ENCODE measurements at regions not wholly inside any gene's neighbourhood (a gene's known extent, or its start where the extent isn't known, plus 50 kb on each side); places are given as distances from the start of the nearest gene placed in this dataset.

GRCh38 chr4:20432088-20432487, 180.4 kb downstream of the SLIT2 start:
- no peaks in the 10 kb centered on the region for H3K79me2 ChIP-seq (ENCODE audit: insufficient read depth, low read length)
- H4K5ac ChIP-seq (ENCODE audit: insufficient read length, low read depth, low read length), result no peak overlapping the region
- H3K9ac ChIP-seq (ENCODE audit: extremely low read depth, insufficient read length, low read length), result no peak overlapping the region
- no peak overlapping the region for H2BK15ac ChIP-seq (ENCODE audit: low read depth, low read length)
- no peak overlapping the region for H4K91ac ChIP-seq (ENCODE audit: insufficient read length, low read depth, low read length)
- no peak overlapping the region for H3K14ac ChIP-seq (ENCODE audit: insufficient read depth, low read length)
- no peaks in the 10 kb centered on the region for H3K4me1 ChIP-seq (ENCODE audit: insufficient read depth, low read length)
- H2AFZ ChIP-seq (ENCODE audit: low read length), result no peak overlapping the region
- no peak for DNase-seq
- H3T11ph ChIP-seq (ENCODE audit: low read length), result no peak overlapping the region
- H3K4ac ChIP-seq (ENCODE audit: low read depth, low read length), result no peak overlapping the region
- no peaks in the 10 kb centered on the region for H3K9me3 ChIP-seq (ENCODE audit: control insufficient read depth, low read depth, low read length)
- WGBS (ENCODE audit: extremely low coverage, insufficient read length, low lambda C conversion rate), result no CpG with 5 or more reads among the region's 5 CpGs
- no peaks in the 10 kb centered on the region for H3K23me2 ChIP-seq (ENCODE audit: insufficient read length, low read depth, low read length, poor library complexity, severe bottlenecking)
- no peak overlapping the region for H2BK5ac ChIP-seq (ENCODE audit: insufficient read length, low read length)
- no peak overlapping the region for H2BK120ac ChIP-seq (ENCODE audit: low read depth, low read length, poor library complexity, severe bottlenecking)
- H3K4me1 Mint-ChIP-seq, result peaks cover 8 to 11% of the 10 kb centered on the region in 2 experiments
- H2AK5ac ChIP-seq (ENCODE audit: insufficient read length, low read length), result no peak overlapping the region
- H3K36me3 Mint-ChIP-seq (ENCODE audit: insufficient read depth in 1 of 3, low read depth in 3 of 3), result no peaks in the 10 kb centered on the region
- no peaks in the 10 kb centered on the region for H3K27me3 ChIP-seq (ENCODE audit: insufficient read depth, low read length)
- no peaks in the 10 kb centered on the region for H3K27me3 Mint-ChIP-seq (ENCODE audit: low read depth)
- H3K4me2 ChIP-seq (ENCODE audit: insufficient read depth, insufficient read length, low read length), result no peak overlapping the region
- no peak overlapping the region for H4K8ac ChIP-seq (replicated peaks; ENCODE audit: insufficient read length, low read depth, low read length)
- H3K27ac ChIP-seq (ENCODE audit: insufficient read length, low read depth, low read length), result no peak overlapping the region
- no peak overlapping the region for H2BK20ac ChIP-seq (ENCODE audit: low read depth, low read length, poor library complexity, severe bottlenecking)
- no peaks in the 10 kb centered on the region for H4K20me1 ChIP-seq (ENCODE audit: control insufficient read depth, insufficient read depth, insufficient read length)
- no peaks in the 10 kb centered on the region for H3K79me1 ChIP-seq (ENCODE audit: insufficient read depth, low read depth, low read length, poor library complexity, severe bottlenecking)
- no peak overlapping the region for H3K4me3 Mint-ChIP-seq
- H3K23ac ChIP-seq (ENCODE audit: insufficient read length, low read depth, low read length), result no peak overlapping the region
- H3K18ac ChIP-seq (ENCODE audit: insufficient read length, low read depth, low read length), result no peak overlapping the region
- no peaks in the 10 kb centered on the region for H3K9me3 Mint-ChIP-seq
- TF ChIP-seq CTCF (conservative IDR thresholded peaks at IDR 0.05), result no peak
- 0 out of 7 replicates have a peak overlapping the region, but pooled peaks of 1 of the 3 experiments have one; percentile 8 for H3K27ac Mint-ChIP-seq
- no peak overlapping the region for H2BK12ac ChIP-seq (ENCODE audit: insufficient read length, low read depth, low read length)
- H3K56ac ChIP-seq (ENCODE audit: insufficient read length, low read depth, low read length), result no peak overlapping the region
